OCI-M2 (cell line): ENCODE measurements at regions not wholly inside any gene's neighbourhood (a gene's known extent, or its start where the extent isn't known, plus 50 kb on each side); places are given as distances from the start of the nearest gene placed in this dataset.
"Not testable (repeated sequence)": the region's sequence is repeated elsewhere in the genome, so short reads cannot be mapped to it uniquely, and the experiment has no call there.

Experiments
- DNase-seq: peaks from one replicate; lab custom pipeline; 2025; ENCODE audit not compliant: unreplicated experiment; lab: John Stamatoyannopoulos, UW

DNA sequence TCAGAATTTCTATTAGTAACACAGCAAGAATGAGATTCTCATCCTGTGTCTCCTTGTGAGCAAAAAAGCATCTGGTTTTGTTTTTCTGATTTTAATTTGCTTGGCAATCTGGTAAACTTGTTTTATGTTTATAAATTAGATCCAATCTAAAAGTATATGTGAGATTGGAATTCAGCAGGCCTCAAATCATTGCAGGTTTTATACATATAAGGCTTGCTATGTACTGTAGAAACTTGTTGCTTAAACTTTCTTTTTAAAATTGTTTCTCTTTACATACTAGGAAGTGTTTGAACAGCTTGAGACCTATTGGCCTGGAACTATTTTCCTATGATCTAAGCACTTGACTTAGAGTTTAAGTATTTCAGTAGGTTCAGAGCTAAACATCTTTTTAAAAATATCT lies 1037.8 kb downstream of the NR2F1-AS1 start:
- no peak for DNase-seq

GRCh38 chr5:92542017-92542416 lies 1039.0 kb downstream of the NR2F1-AS1 start:
- not testable (repeated sequence) for DNase-seq

- no peak for DNase-seq
These were observed 1053.5 kb downstream of the NR2F1-AS1 start for GRCh38 chr5:92527311-92528078.

- DNase-seq: no peak
These were observed 1055.9 kb downstream of the NR2F1-AS1 start for GRCh38 chr5:92525131-92525530.

DNA sequence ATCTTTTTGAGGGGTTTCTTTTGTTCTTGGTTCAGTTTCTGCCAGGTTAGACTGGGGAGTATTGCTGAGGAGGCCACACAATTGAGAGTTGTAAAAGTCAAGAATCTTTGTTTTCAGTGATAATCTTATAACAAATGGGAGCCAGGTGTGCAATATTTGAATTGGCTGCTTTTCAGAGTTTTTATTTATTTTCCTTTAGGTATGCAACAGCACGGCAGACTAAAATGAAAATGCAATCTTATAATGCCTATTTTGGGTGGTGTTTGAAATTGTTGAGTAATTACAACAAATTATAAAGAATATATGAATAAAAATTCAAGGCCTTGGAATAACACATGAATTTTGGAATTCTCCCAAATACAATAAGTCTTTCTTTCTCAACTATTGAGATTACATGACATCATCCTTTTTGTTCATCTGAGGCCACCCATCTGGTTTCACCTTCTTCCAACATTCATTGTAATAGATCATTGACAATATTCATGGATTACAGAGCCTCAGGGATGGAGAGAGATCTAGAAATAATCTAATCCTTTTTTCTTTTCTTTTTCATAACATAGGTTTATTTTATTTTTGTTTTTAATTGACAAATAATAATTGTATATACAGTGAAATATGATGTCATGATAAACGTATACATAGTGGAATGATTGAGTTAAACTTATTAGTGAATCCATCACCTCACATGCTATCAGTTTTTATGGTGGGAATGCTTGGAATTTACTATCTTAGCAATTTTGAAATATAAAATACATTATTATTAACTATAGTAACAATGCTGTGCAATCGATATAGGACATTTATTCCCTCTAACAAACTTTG lies 1061.0 kb downstream of the NR2F1-AS1 start:
- DNase-seq: no peak

DNA sequence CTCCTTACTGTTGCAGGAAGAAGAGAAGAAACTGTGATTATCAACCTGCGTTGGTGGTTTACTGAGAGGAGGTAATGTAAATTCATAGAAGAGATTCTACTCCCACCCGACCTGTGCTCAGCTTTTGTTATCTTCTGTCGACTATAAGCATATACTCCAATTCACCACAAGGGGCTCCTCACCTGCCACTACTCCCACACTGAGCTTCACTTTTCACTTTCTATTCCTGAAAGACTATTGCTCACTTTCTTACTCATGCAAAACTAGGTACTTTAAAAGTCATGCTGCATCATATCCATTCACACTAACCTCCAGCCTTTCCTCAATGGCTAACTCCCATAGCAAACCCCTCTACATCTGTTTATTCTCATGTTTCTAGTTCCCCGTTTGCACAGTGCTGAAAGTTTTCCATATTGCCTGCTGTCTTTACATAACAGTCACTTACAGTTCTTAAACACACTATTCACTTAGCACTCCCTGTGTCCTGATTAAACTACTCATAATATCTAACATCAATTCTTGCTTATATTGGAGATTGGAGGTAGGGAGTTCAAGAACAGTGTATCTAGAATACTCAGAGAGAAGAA lies 1062.6 kb downstream of the NR2F1-AS1 start:
- no peak for DNase-seq

DNA sequence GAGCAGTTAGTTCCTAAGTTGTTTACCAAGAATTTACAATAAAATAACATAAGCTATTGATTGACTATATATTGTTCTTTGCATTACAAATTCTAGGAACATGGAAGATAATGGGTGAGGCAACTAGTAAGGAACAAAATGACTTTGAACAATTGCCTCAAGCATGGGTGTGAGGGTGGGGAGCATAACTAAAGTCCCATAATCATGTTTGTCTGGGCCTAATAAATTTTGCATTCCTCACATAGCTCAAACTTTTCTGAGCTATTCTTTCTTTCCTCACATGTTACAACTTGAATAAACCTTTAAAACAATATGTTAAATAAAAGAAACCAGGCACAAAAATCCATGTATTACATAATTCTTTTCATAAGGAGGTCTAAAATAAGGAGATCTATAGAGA lies 1066.1 kb downstream of the NR2F1-AS1 start:
- DNase-seq: no peak

DNA sequence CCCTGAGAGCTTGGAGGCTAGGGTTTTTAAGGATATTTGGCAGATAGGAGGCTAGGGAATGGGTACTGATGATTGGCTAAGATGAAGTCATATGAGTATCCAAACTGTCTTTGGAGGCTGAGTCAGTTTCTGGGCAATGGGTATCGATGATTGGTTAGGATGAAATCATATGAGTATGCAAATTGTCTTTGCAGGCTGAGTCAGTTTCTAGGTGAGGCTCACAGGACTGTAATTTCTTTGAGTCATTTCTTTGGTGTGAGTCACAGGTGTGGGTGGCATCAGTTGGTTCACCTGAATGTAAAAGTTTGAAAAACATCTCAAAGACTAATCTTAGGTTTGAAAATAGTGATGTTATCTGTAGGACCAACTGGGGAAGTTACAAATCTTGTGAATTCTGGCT lies 1068.0 kb downstream of the NR2F1-AS1 start:
- DNase-seq: no peak

DNA sequence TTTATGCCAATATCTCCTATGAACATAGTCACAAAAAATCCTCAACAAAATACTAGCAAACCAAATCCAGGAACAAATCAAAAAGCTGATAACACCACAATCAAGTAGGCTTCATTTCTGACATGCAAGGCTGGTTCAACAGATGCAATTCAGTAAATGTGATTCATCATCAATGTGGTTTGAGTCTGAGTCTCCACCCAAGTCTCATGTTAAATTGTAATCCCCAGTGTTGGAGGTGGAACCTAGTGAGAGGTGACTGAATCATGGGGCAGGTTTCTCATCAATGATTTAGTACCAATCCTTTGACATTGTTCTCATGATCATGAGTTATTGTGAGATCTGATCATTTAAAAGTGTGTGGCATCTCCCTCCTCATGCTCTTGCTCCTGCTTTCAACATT lies 1072.7 kb downstream of the NR2F1-AS1 start:
- no peak for DNase-seq

DNA sequence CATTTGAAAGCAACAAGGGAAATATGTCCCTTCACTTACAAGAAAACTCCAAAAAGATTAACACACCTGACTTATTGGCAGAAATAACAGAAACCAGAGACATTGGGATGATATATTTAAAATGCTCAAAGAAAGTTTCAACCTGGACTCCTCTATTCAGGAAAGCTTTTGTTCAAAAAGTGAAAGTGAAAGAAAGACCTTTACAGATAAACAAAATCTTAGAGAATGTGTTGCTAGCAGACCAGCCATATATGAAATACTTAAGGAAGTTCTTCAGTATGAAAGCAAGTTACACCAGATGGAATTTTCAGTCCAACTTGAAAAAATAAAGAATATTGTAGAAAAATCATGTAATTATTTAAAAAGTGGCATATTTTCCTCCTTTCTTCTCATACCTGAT lies 1075.1 kb downstream of the NR2F1-AS1 start:
- DNase-seq: no peak

- DNase-seq: no peak
These were observed 1075.9 kb downstream of the NR2F1-AS1 start for GRCh38 chr5:92505145-92505544.

DNA sequence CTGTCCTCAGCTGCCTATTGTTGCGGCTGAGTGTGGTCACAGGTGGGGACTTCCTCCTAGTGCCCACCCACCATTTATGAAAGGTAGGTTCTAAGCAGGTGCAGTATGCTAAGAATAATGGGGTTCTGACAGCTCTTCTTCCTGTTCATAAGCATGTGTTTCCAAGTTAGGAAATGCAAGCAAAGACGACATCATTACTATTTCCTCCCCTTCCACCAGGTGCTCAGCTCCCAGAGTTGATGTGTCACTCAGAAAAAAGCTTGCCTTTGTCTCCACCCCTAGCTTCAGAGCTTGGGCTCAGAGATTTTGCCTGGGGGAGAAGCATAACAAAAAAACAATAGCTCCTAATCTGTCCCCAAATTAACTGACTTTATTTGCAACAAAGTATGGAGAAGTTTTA lies 1076.7 kb downstream of the NR2F1-AS1 start:
- DNase-seq: no peak

- DNase-seq: no peak
These were observed 1080.3 kb downstream of the NR2F1-AS1 start for GRCh38 chr5:92500752-92501151.

DNA sequence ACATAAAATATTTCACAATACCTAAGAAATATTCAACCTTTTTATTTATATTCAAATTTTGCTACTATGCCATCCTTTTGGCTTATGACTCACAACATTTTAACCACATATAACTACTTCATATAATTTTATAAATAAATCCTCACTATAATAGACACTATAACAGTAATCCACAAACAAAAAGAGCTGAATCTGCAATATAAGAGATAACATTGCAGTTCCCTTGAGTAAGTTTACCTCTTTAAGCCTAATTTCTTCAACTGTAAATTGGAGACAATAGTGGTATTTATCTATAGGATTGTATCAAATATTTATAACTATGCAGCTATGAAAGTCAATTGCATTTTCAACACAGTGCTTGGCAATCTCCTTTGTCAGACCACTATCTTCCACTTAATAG lies 1084.5 kb downstream of the NR2F1-AS1 start:
- no peak for DNase-seq

GRCh38 chr5:92494508-92494907 lies 1086.5 kb downstream of the NR2F1-AS1 start:
- no peak for DNase-seq

DNA sequence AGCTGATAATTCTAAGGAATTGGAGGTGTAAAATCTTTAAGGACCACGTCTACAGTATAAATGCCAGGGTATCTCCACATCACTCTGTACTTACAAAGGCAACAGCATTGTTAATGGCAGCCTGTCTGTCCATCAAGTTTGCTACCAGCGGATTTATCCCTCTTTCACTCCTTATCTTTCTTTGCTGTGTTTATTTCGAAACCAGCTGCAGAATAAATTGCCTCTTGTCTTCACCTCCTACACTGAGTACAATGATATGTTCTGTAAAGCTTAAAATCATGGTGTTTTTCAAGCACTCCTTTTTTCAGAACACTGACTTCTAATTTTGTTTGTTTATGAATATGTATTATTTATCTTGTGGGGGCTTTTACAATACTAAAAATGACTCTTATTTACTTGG lies 1088.1 kb downstream of the NR2F1-AS1 start:
- no peak for DNase-seq

DNA sequence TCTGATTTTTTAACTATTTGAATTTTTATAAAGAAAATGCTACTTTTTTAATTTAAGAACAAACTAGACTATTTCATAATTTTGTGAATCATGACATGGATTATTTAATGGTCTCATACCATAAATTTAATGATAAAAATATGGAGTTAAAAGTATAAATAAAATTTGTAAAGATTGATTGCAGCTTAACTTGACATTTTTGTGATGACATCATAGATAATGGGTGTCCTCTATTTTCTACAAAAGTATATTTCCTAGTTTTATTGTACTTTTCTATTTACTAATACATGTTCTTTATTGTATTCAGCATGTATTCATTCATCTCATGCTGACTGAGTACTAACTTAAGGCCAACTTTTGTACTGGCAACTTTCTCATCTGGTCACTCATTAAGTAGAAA lies 1096.5 kb downstream of the NR2F1-AS1 start:
- no peak for DNase-seq

DNA sequence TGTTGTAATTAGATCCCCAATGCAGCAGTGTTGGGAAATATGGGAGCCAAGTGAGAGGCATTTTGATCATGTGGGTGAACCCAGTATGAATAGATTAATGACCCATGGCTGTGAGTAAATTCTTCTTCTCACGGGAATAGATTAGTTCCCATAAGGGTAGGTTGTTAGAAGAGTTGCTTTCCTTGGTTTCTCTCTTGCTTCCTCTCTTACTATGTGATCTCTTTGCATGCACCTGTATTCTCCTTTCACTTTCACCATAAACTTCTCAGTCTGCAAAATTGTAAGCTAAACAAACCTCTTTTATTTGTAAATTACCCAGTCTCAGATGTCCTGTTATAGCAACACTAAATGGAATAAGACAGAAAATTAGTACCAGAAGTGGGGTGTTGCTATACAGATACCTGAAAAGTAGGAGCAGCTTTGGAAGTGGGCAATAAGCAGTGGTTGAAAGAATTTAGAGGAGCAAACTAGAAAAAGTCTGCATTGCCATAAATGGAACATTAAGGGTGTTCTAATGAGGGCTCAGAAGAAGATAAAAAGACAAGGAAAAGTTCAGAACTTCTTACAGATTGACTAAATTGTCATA lies 1090.0 kb upstream of the ARRDC3 start:
- DNase-seq: no peak

- DNase-seq: no peak
These were observed 1088.7 kb upstream of the ARRDC3 start for GRCh38 chr5:92471861-92472260.

DNA sequence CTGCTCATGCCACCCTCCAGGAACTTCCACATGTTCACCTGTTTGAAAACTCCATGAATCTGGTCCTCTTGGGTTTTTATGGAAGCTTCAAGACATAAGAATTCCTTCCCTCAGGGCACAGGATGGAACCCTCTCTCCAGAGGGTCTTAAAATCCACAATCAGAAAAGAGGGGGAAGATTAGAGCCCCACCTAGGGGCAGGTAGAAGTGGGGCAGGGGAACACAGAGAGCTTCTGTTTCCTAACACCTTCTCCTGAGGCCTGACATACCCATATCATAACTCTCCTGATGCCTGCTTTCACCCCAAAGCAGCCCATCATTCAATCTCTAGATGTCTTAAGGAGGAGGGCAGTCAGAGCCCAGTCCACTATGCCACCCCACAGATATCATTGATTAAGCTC lies 1087.7 kb upstream of the ARRDC3 start:
- no peak for DNase-seq

- DNase-seq: no peak
These were observed 1085.2 kb upstream of the ARRDC3 start for GRCh38 chr5:92468295-92468694.

GRCh38 chr5:92467695-92468094 lies 1084.6 kb upstream of the ARRDC3 start:
- DNase-seq: no peak
